ENCODE measurements at regions not wholly inside any gene's neighbourhood (a gene's known extent, or its start where the extent isn't known, plus 50 kb on each side); places are given as distances from the start of the nearest gene placed in this dataset.

- TF ChIP-seq, protein P1, sequence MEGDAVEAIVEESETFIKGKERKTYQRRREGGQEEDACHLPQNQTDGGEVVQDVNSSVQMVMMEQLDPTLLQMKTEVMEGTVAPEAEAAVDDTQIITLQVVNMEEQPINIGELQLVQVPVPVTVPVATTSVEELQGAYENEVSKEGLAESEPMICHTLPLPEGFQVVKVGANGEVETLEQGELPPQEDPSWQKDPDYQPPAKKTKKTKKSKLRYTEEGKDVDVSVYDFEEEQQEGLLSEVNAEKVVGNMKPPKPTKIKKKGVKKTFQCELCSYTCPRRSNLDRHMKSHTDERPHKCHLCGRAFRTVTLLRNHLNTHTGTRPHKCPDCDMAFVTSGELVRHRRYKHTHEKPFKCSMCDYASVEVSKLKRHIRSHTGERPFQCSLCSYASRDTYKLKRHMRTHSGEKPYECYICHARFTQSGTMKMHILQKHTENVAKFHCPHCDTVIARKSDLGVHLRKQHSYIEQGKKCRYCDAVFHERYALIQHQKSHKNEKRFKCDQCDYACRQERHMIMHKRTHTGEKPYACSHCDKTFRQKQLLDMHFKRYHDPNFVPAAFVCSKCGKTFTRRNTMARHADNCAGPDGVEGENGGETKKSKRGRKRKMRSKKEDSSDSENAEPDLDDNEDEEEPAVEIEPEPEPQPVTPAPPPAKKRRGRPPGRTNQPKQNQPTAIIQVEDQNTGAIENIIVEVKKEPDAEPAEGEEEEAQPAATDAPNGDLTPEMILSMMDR (IDR thresholded peaks at IDR 0.05; ENCODE audit: low read depth, low read length), result no peak
- in situ Hi-C loops (cut with HindIII; ENCODE audit: low sequenced_read_pairs), result no loop called here
- no peak overlapping the region for H3K4me3 ChIP-seq (ENCODE audit: low read depth, low read length)
- no peak for DNase-seq (ENCODE audit: low read depth, low spot score)
These were observed 259.5 kb upstream of the JARID2 start for GRCh38 chr6:14986370-14986769.

DNA sequence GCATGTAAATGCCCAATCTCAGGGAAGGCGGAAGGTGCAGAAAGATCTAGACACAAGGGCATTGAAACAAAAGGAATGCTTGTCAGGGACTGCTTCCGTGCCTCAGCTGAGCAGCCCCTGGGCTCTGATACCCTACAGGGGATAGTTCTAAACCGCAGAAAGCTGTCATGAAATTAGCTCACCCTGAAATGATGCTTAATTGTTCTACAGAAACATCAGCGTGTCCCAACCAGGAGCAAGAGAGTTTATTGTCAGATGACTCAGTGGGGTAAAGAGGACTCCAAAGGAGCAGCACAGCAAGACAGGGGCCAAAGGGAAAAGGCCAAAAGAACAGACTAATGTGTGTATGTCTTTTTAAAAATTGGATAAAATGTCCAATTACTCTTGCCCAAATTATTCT lies 258.4 kb upstream of the JARID2 start:
- H3K4me3 ChIP-seq (ENCODE audit: low read depth, low read length), result no peak overlapping the region
- no peak for DNase-seq (ENCODE audit: low read depth, low spot score)
- in situ Hi-C loops (cut with HindIII; ENCODE audit: low sequenced_read_pairs), result no loop called here
- TF ChIP-seq, protein P1 (IDR thresholded peaks at IDR 0.05; ENCODE audit: low read depth, low read length), result no peak

DNA sequence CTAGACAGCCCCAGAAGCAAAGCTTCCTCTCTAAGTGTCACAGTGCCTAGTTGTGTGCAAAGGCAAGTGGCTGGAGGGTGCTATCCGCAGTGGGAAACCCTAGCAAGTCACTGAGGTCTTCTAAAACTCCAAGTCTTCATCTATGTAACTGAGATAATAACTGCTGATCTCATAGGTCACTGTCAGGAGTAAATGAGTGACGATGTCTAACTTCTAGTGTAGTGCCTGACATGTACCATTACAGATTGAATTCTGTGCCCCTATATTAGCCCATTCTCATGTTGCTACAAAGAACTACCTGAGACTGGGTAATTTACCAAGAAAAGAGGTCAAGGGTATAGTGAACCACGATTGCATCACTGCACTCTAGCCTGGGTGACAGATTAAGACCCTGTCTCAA lies 253.5 kb upstream of the JARID2 start:
- TF ChIP-seq, protein P1 (IDR thresholded peaks at IDR 0.05; ENCODE audit: low read depth, low read length), result no peak
- no peak for DNase-seq (ENCODE audit: low read depth, low spot score)
- no peak overlapping the region for H3K4me3 ChIP-seq (ENCODE audit: low read depth, low read length)
- in situ Hi-C loops (cut with HindIII; ENCODE audit: low sequenced_read_pairs), result no loop called here

- DNase-seq (ENCODE audit: low read depth, low spot score), result no peak
- in situ Hi-C loops (cut with HindIII; ENCODE audit: low sequenced_read_pairs), result no loop called here
- H3K4me3 ChIP-seq (ENCODE audit: low read depth, low read length), result no peak overlapping the region
- TF ChIP-seq, protein P1 (IDR thresholded peaks at IDR 0.05; ENCODE audit: low read depth, low read length), result no peak
These were observed 250.7 kb upstream of the JARID2 start for GRCh38 chr6:14995208-14995607.

DNA sequence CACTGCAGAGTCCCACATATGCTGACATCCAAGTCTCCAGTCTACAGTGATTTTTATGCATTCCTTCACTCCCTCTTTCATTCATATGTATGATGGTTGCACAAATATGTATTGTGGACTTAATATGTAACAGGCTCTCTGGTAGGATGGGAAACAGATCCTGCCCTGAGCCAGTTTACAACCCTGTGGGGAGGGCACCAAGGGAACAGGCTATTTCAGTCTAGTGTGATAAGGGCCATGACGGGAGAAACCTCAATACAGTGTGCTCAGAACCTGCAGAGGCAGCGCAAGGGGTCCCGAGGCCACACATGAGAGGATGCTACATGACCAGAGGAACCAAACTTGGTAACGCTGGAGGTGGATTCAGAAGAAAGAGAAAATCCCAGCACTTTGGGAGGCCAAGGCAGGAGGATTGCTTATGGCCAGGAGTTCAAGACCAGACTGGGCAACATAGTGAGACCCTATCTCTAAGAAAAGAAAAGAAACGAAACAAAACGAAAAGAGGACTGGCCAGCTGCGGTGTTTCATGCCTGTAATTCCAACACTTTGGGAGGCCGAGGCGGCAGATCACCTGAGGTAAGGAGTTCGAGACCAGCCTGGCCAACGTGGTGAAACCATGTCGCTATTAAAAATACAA lies 249.8 kb upstream of the JARID2 start:
- DNase-seq (ENCODE audit: low read depth, low spot score), result no peak
- H3K4me3 ChIP-seq (ENCODE audit: low read depth, low read length), result no peak overlapping the region
- in situ Hi-C loops (cut with HindIII; ENCODE audit: low sequenced_read_pairs), result no loop called here
- TF ChIP-seq, protein P1 (IDR thresholded peaks at IDR 0.05; ENCODE audit: low read depth, low read length), result no peak

DNA sequence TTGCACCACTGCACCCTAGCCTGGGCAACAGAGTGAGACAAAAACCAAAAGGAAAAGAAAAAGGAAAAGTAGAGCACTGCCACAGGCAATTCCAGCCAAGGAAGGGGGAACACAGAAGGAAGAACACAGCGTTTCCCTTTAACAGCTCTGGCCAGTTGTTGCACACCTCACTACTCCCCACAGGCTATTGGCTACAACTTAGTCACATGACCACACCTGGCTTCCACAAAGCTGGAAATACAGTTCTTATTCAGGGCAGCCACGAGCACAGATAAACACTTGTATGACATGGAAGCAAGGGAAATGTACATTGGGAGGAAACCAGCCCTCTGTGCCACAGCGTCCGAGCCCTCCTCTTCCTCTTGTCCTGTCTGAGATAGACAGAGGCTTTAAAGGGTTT lies 249.0 kb upstream of the JARID2 start:
- in situ Hi-C loops (cut with HindIII; ENCODE audit: low sequenced_read_pairs), result no loop called here
- TF ChIP-seq, protein P1 (IDR thresholded peaks at IDR 0.05; ENCODE audit: low read depth, low read length), result no peak
- no peak for DNase-seq (ENCODE audit: low read depth, low spot score)
- H3K4me3 ChIP-seq (ENCODE audit: low read depth, low read length), result no peak overlapping the region

Data from astrocyte of the spinal cord (primary cell).